Panc1 (cell line): ENCODE measurements at regions not wholly inside any gene's neighbourhood (a gene's known extent, or its start where the extent isn't known, plus 50 kb on each side); places are given as distances from the start of the nearest gene placed in this dataset.

Experiments used
- POLR2AphosphoS5 ChIP-seq: IDR thresholded peaks from 2 replicates; pipeline ENCODE4 v1.6.1; 2012; ENCODE audit warnings: mild to moderate bottlenecking, low read depth, low read length, moderate library complexity
- SIN3A ChIP-seq: IDR thresholded peaks from 2 replicates; pipeline ENCODE4 v1.6.1; 2012; ENCODE audit warnings: low read depth, mild to moderate bottlenecking, low read length, moderate library complexity, borderline replicate concordance; ENCODE audit not compliant: insufficient read depth
- TF ChIP-seq, protein P1 (sequence below): fragments of 450-650 bp; IDR thresholded peaks from 2 replicates; pipeline ENCODE4 v1.5.1; 2017; ENCODE audit warnings: mild to moderate bottlenecking
- TF ChIP-seq, protein P2 (sequence below), 2 experiments: IDR thresholded peaks; 2 replicates each; pipeline ENCODE4 v1.6.1; 2011 to 2012; ENCODE audit warnings: low read depth in 2 of 2, control low read depth in 1 of 2, low read length in 1 of 2, mild to moderate bottlenecking in 1 of 2, moderate library complexity in 1 of 2; ENCODE audit not compliant: insufficient read depth in 1 of 2

- TF ChIP-seq POLR2AphosphoS5: no peak
- TF ChIP-seq, protein P1, sequence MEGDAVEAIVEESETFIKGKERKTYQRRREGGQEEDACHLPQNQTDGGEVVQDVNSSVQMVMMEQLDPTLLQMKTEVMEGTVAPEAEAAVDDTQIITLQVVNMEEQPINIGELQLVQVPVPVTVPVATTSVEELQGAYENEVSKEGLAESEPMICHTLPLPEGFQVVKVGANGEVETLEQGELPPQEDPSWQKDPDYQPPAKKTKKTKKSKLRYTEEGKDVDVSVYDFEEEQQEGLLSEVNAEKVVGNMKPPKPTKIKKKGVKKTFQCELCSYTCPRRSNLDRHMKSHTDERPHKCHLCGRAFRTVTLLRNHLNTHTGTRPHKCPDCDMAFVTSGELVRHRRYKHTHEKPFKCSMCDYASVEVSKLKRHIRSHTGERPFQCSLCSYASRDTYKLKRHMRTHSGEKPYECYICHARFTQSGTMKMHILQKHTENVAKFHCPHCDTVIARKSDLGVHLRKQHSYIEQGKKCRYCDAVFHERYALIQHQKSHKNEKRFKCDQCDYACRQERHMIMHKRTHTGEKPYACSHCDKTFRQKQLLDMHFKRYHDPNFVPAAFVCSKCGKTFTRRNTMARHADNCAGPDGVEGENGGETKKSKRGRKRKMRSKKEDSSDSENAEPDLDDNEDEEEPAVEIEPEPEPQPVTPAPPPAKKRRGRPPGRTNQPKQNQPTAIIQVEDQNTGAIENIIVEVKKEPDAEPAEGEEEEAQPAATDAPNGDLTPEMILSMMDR: no peak
- TF ChIP-seq, protein P2, sequence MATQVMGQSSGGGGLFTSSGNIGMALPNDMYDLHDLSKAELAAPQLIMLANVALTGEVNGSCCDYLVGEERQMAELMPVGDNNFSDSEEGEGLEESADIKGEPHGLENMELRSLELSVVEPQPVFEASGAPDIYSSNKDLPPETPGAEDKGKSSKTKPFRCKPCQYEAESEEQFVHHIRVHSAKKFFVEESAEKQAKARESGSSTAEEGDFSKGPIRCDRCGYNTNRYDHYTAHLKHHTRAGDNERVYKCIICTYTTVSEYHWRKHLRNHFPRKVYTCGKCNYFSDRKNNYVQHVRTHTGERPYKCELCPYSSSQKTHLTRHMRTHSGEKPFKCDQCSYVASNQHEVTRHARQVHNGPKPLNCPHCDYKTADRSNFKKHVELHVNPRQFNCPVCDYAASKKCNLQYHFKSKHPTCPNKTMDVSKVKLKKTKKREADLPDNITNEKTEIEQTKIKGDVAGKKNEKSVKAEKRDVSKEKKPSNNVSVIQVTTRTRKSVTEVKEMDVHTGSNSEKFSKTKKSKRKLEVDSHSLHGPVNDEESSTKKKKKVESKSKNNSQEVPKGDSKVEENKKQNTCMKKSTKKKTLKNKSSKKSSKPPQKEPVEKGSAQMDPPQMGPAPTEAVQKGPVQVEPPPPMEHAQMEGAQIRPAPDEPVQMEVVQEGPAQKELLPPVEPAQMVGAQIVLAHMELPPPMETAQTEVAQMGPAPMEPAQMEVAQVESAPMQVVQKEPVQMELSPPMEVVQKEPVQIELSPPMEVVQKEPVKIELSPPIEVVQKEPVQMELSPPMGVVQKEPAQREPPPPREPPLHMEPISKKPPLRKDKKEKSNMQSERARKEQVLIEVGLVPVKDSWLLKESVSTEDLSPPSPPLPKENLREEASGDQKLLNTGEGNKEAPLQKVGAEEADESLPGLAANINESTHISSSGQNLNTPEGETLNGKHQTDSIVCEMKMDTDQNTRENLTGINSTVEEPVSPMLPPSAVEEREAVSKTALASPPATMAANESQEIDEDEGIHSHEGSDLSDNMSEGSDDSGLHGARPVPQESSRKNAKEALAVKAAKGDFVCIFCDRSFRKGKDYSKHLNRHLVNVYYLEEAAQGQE (IDR thresholded peaks at IDR 0.05; ENCODE audit: insufficient read depth in 1 of 2, low read depth in 2 of 2, low read length in 1 of 2): no peak
- TF ChIP-seq SIN3A: no peak
These were observed 245.4 kb downstream of the EFCAB11 start for GRCh38 chr14:89708982-89709625.
